Activated CD4-positive, alpha-beta T cell treated with anti-CD3 and anti-CD28 coated beads, Interleukin-2, amount 50 U/mL, for 48 hours (primary cell): ENCODE measurements at regions not wholly inside any gene's neighbourhood (a gene's known extent, or its start where the extent isn't known, plus 50 kb on each side); places are given as distances from the start of the nearest gene placed in this dataset.
A peak's percentile ranks its signal among the peaks of the same experiment; 100 is the strongest.
"Not testable (repeated sequence)": the region's sequence is repeated elsewhere in the genome, so short reads cannot be mapped to it uniquely, and the experiment has no call there.

ENCODE experiments used
- DNase-seq, 2 experiments: peaks; one replicate each; pipeline ENCODE4 v3.0.0-alpha.2; 2020

GRCh38 chr2:87075054-87075790 lies 53.6 kb upstream of the PLGLB1 start:
- DNase-seq: peak; percentile 25 to 39

GRCh38 chr2:87075791-87076252 lies 54.2 kb upstream of the PLGLB1 start:
- DNase-seq: peak; percentile 60 to 64

GRCh38 chr2:87076253-87077123 lies 54.8 kb upstream of the PLGLB1 start:
- peak; percentile 93 to 94 for DNase-seq

GRCh38 chr2:87077124-87077446 lies 55.4 kb upstream of the PLGLB1 start:
- DNase-seq: not testable (repeated sequence)

- DNase-seq: not testable (repeated sequence)
Observed at GRCh38 chr2:87081727-87082126, 60.1 kb upstream of the PLGLB1 start.

GRCh38 chr2:87088079-87088478 lies 66.4 kb upstream of the PLGLB1 start:
- DNase-seq: not testable (repeated sequence)

GRCh38 chr2:87089401-87089800 lies 67.8 kb upstream of the PLGLB1 start:
- DNase-seq: not testable (repeated sequence)

GRCh38 chr2:87093252-87093651 lies 71.6 kb upstream of the PLGLB1 start:
- DNase-seq: not testable (repeated sequence)

GRCh38 chr2:87093937-87094529 lies 72.4 kb upstream of the PLGLB1 start:
- DNase-seq: not testable (repeated sequence)

GRCh38 chr2:87095804-87096203 lies 74.2 kb upstream of the PLGLB1 start:
- not testable (repeated sequence) for DNase-seq

GRCh38 chr2:87128761-87129553 lies 107.3 kb upstream of the PLGLB1 start:
- DNase-seq: not testable (repeated sequence)

- not testable (repeated sequence) for DNase-seq
Observed at GRCh38 chr2:87132577-87132976, 110.9 kb upstream of the PLGLB1 start.

- DNase-seq: not testable (repeated sequence)
Observed at GRCh38 chr2:87151835-87152493, 130.3 kb upstream of the PLGLB1 start.

- not testable (repeated sequence) for DNase-seq
Observed at GRCh38 chr2:87174454-87174853, 152.8 kb upstream of the PLGLB1 start.

GRCh38 chr2:87183373-87183772 lies 161.7 kb upstream of the PLGLB1 start:
- not testable (repeated sequence) for DNase-seq

GRCh38 chr2:87184260-87184659 lies 162.6 kb upstream of the PLGLB1 start:
- not testable (repeated sequence) for DNase-seq

- DNase-seq: not testable (repeated sequence)
Observed at GRCh38 chr2:87189214-87189613, 167.6 kb upstream of the PLGLB1 start.

GRCh38 chr2:87193336-87193735 lies 171.7 kb upstream of the PLGLB1 start:
- not testable (repeated sequence) for DNase-seq

GRCh38 chr2:87194254-87194999 lies 172.8 kb upstream of the PLGLB1 start:
- not testable (repeated sequence) for DNase-seq

- not testable (repeated sequence) for DNase-seq
Observed at GRCh38 chr2:87196720-87197388, 175.2 kb upstream of the PLGLB1 start.

GRCh38 chr2:87198422-87198821 lies 176.8 kb upstream of the PLGLB1 start:
- DNase-seq: not testable (repeated sequence)
